ENCODE measurements at regions not wholly inside any gene's neighbourhood (a gene's known extent, or its start where the extent isn't known, plus 50 kb on each side); places are given as distances from the start of the nearest gene placed in this dataset.

GRCh38 chr1:59032228-59032627, 248.4 kb upstream of the JUN start:
- intact Hi-C loops (cut with DNase I), result no loop called here
- no peak for TF ChIP-seq CTCF (IDR thresholded peaks at IDR 0.05)
- no peak for TF ChIP-seq POLR2A (IDR thresholded peaks at IDR 0.05)
- no peak for TF ChIP-seq EP300 (IDR thresholded peaks at IDR 0.05)
- 98 to 100% (median 99%) methylated on average over 2 of the region's 2 CpGs for WGBS, 3 donors

GRCh38 chr1:59033761-59034160, 249.9 kb upstream of the JUN start:
- Histone ChIP-seq H3K4me3 (no peak overlapping the region), H3K36me3 (no peaks in the 10 kb centered on the region), H3K27ac (no peak overlapping the region), H3K4me1 (ENCODE audit: insufficient read depth) (no peaks in the 10 kb centered on the region), H3K27me3 (no peaks in the 10 kb centered on the region), H3K9me3 (no peaks in the 10 kb centered on the region)
- intact Hi-C loops (cut with DNase I), result no loop called here
- TF ChIP-seq EP300 (IDR thresholded peaks at IDR 0.05) (no peak), POLR2A (IDR thresholded peaks at IDR 0.05) (no peak), CTCF (IDR thresholded peaks at IDR 0.05) (no peak)
- DNase-seq, result no peak
- 95 to 98% (median 96%) methylated on average over 4 of the region's 4 CpGs for WGBS, 3 donors

More at GRCh38 chr1:59032228-59032627, 248.4 kb upstream of the JUN start:
- no peak for DNase-seq
- H3K36me3 ChIP-seq, result no peaks in the 10 kb centered on the region
- no peak overlapping the region for H3K27ac ChIP-seq
- H3K4me3 ChIP-seq, result no peak overlapping the region
- H3K27me3 ChIP-seq, result no peaks in the 10 kb centered on the region
- H3K4me1 ChIP-seq (ENCODE audit: insufficient read depth), result no peaks in the 10 kb centered on the region
- no peaks in the 10 kb centered on the region for H3K9me3 ChIP-seq

GRCh38 chr1:59034925-59035324, 251.1 kb upstream of the JUN start:
- Histone ChIP-seq H3K27me3 (no peaks in the 10 kb centered on the region), H3K4me1 (ENCODE audit: insufficient read depth) (no peaks in the 10 kb centered on the region), H3K4me3 (no peak overlapping the region), H3K9me3 (no peaks in the 10 kb centered on the region), H3K27ac (no peak overlapping the region), H3K36me3 (no peaks in the 10 kb centered on the region)
- 66 to 70% (median 68%) methylated on average over 10 of the region's 10 CpGs for WGBS, 3 donors
- intact Hi-C loops (cut with DNase I), result no loop called here
- no peak for DNase-seq
- TF ChIP-seq POLR2A (IDR thresholded peaks at IDR 0.05) (no peak), EP300 (IDR thresholded peaks at IDR 0.05) (no peak), CTCF (IDR thresholded peaks at IDR 0.05) (no peak)

GRCh38 chr1:59039551-59039950, 255.7 kb upstream of the JUN start:
- intact Hi-C loops (cut with DNase I), result no loop called here
- WGBS, 3 donors, result 69 to 87% (median 82%) methylated on average over 5 of the region's 5 CpGs
- Histone ChIP-seq H3K4me1 (ENCODE audit: insufficient read depth) (peaks cover 7% of the 10 kb centered on the region), H3K27ac (no peak overlapping the region), H3K4me3 (no peak overlapping the region), H3K27me3 (no peaks in the 10 kb centered on the region), H3K9me3 (no peaks in the 10 kb centered on the region), H3K36me3 (no peaks in the 10 kb centered on the region)
- no peak for DNase-seq
- TF ChIP-seq CTCF (IDR thresholded peaks at IDR 0.05), result no peak
- no peak for TF ChIP-seq EP300 (IDR thresholded peaks at IDR 0.05)
- TF ChIP-seq POLR2A (IDR thresholded peaks at IDR 0.05), result no peak

- H3K4me1 ChIP-seq (ENCODE audit: insufficient read depth), result peaks cover 7% of the 10 kb centered on the region
- intact Hi-C loops (cut with DNase I), result no loop called here
- TF ChIP-seq CTCF (IDR thresholded peaks at IDR 0.05) (no peak), POLR2A (IDR thresholded peaks at IDR 0.05) (no peak), EP300 (IDR thresholded peaks at IDR 0.05) (no peak)
- no peaks in the 10 kb centered on the region for H3K27me3 ChIP-seq
- DNase-seq, result no peak
- H3K36me3 ChIP-seq, result no peaks in the 10 kb centered on the region
- H3K27ac ChIP-seq, result no peak overlapping the region
- no peak overlapping the region for H3K4me3 ChIP-seq
- no peaks in the 10 kb centered on the region for H3K9me3 ChIP-seq
- WGBS, 3 donors, result 93 to 94% (median 93%) methylated on average over 2 of the region's 2 CpGs
Measured at GRCh38 chr1:59040486-59040885, 256.4 kb upstream of the FGGY start.

Data from ovary (tissue), 7 donors.